ENCODE measurements at regions not wholly inside any gene's neighbourhood (a gene's known extent, or its start where the extent isn't known, plus 50 kb on each side); places are given as distances from the start of the nearest gene placed in this dataset.

GRCh38 chr5:2120361-2120760 lies 237.6 kb upstream of the IRX4 start:
- H3K4me3 Mint-ChIP-seq = no peak overlapping the region
- DNase-seq (ENCODE audit: low spot score in 2 of 2) (no peak), ATAC-seq (no peak)
- H3K4me1 Mint-ChIP-seq = no peaks in the 10 kb centered on the region
- no peak overlapping the region for H3K27ac Mint-ChIP-seq
- no peaks in the 10 kb centered on the region for H3K9me3 Mint-ChIP-seq
- no peaks in the 10 kb centered on the region for H3K36me3 Mint-ChIP-seq

GRCh38 chr5:2119573-2119972 lies 236.8 kb upstream of the IRX4 start:
- Mint-ChIP-seq H3K9me3 (no peaks in the 10 kb centered on the region), H3K36me3 (no peaks in the 10 kb centered on the region), H3K4me1 (no peaks in the 10 kb centered on the region), H3K27ac (no peak overlapping the region), H3K4me3 (no peak overlapping the region)
- ATAC-seq (no peak), DNase-seq (ENCODE audit: low spot score in 2 of 2) (no peak)

- Mint-ChIP-seq H3K4me3 (no peak overlapping the region), H3K9me3 (no peaks in the 10 kb centered on the region), H3K36me3 (no peaks in the 10 kb centered on the region), H3K27ac (no peak overlapping the region), H3K4me1 (no peaks in the 10 kb centered on the region)
- no peak for ATAC-seq
- no peak for DNase-seq (ENCODE audit: low spot score in 2 of 2)
These were observed 230.8 kb upstream of the IRX4 start for GRCh38 chr5:2113348-2114131.

GRCh38 chr5:2112173-2113025 lies 229.7 kb upstream of the IRX4 start:
- DNase-seq (ENCODE audit: low spot score in 2 of 2) (no peak), ATAC-seq (no peak)
- H3K4me3 Mint-ChIP-seq = no peak overlapping the region
- H3K27ac Mint-ChIP-seq = no peak overlapping the region
- no peaks in the 10 kb centered on the region for H3K36me3 Mint-ChIP-seq
- no peaks in the 10 kb centered on the region for H3K4me1 Mint-ChIP-seq
- no peaks in the 10 kb centered on the region for H3K9me3 Mint-ChIP-seq

GRCh38 chr5:2111569-2112105 lies 228.9 kb upstream of the IRX4 start:
- ATAC-seq = no peak
- Mint-ChIP-seq H3K9me3 (no peaks in the 10 kb centered on the region), H3K4me3 (no peak overlapping the region), H3K36me3 (no peaks in the 10 kb centered on the region), H3K4me1 (no peaks in the 10 kb centered on the region), H3K27ac (no peak overlapping the region)
- no peak for DNase-seq (ENCODE audit: low spot score in 2 of 2)

- no peaks in the 10 kb centered on the region for H3K4me1 Mint-ChIP-seq
- H3K4me3 Mint-ChIP-seq = no peak overlapping the region
- ATAC-seq (peak; percentile 31), DNase-seq (ENCODE audit: low spot score in 2 of 2) (no peak)
- no peaks in the 10 kb centered on the region for H3K36me3 Mint-ChIP-seq
- H3K9me3 Mint-ChIP-seq = peaks cover under 1% of the 10 kb centered on the region
- no peak overlapping the region for H3K27ac Mint-ChIP-seq
These were observed 228.3 kb upstream of the IRX4 start for GRCh38 chr5:2110934-2111462.

- Mint-ChIP-seq H3K36me3 (no peaks in the 10 kb centered on the region), H3K4me3 (no peak overlapping the region), H3K4me1 (no peaks in the 10 kb centered on the region), H3K27ac (no peak overlapping the region), H3K9me3 (peaks cover 5% of the 10 kb centered on the region)
- DNase-seq (ENCODE audit: low spot score in 2 of 2) = no peak
- ATAC-seq = peak; percentile 11
These were observed 227.6 kb upstream of the IRX4 start for GRCh38 chr5:2110137-2110933.

GRCh38 chr5:2109566-2109965 lies 226.8 kb upstream of the IRX4 start:
- no peak overlapping the region for H3K27ac Mint-ChIP-seq
- no peak for ATAC-seq

GRCh38 chr5:2106721-2107120 lies 224.0 kb upstream of the IRX4 start:
- no peak for ATAC-seq
- Mint-ChIP-seq H3K9me3 (peaks cover 5% of the 10 kb centered on the region), H3K4me3 (no peak overlapping the region), H3K4me1 (no peaks in the 10 kb centered on the region), H3K27ac (no peak overlapping the region), H3K36me3 (no peaks in the 10 kb centered on the region)
- DNase-seq (ENCODE audit: low spot score in 2 of 2) = no peak

More at GRCh38 chr5:2109566-2109965, 226.8 kb upstream of the IRX4 start:
- no peak for DNase-seq (ENCODE audit: low spot score in 2 of 2)
- Mint-ChIP-seq H3K9me3 (peaks cover 5% of the 10 kb centered on the region), H3K4me1 (no peaks in the 10 kb centered on the region), H3K36me3 (no peaks in the 10 kb centered on the region), H3K4me3 (no peak overlapping the region)

- H3K36me3 Mint-ChIP-seq = no peaks in the 10 kb centered on the region
- peaks cover 5% of the 10 kb centered on the region for H3K9me3 Mint-ChIP-seq
- H3K4me3 Mint-ChIP-seq = no peak overlapping the region
- no peak overlapping the region for H3K27ac Mint-ChIP-seq
- DNase-seq (ENCODE audit: low spot score in 2 of 2) (no peak), ATAC-seq (peak; percentile 67)
- H3K4me1 Mint-ChIP-seq = no peaks in the 10 kb centered on the region
These were observed 222.4 kb upstream of the IRX4 start for GRCh38 chr5:2105141-2105540.

GRCh38 chr5:2103940-2104339 lies 221.2 kb upstream of the IRX4 start:
- no peak overlapping the region for H3K4me3 Mint-ChIP-seq
- no peaks in the 10 kb centered on the region for H3K36me3 Mint-ChIP-seq
- H3K9me3 Mint-ChIP-seq = peaks cover 5% of the 10 kb centered on the region
- H3K27ac Mint-ChIP-seq = no peak overlapping the region
- no peak for ATAC-seq
- no peak for DNase-seq (ENCODE audit: low spot score in 2 of 2)
- H3K4me1 Mint-ChIP-seq = no peaks in the 10 kb centered on the region

- no peak for DNase-seq (ENCODE audit: low spot score in 2 of 2)
- no peaks in the 10 kb centered on the region for H3K36me3 Mint-ChIP-seq
These were observed 220.4 kb upstream of the IRX4 start for GRCh38 chr5:2102819-2103776.

GRCh38 chr5:2101685-2102084 lies 219.0 kb upstream of the IRX4 start:
- H3K36me3 Mint-ChIP-seq = no peaks in the 10 kb centered on the region
- DNase-seq (ENCODE audit: low spot score in 2 of 2) (no peak), ATAC-seq (no peak)
- H3K4me3 Mint-ChIP-seq = no peak overlapping the region
- no peak overlapping the region for H3K27ac Mint-ChIP-seq
- H3K9me3 Mint-ChIP-seq = peaks cover 5% of the 10 kb centered on the region
- no peaks in the 10 kb centered on the region for H3K4me1 Mint-ChIP-seq

More at GRCh38 chr5:2102819-2103776, 220.4 kb upstream of the IRX4 start:
- no peaks in the 10 kb centered on the region for H3K4me1 Mint-ChIP-seq
- H3K4me3 Mint-ChIP-seq = no peak overlapping the region
- ATAC-seq = no peak
- H3K9me3 Mint-ChIP-seq = peaks cover 5% of the 10 kb centered on the region
- H3K27ac Mint-ChIP-seq = no peak overlapping the region

- H3K9me3 Mint-ChIP-seq = peaks cover 2% of the 10 kb centered on the region
- ATAC-seq (peak; percentile 24), DNase-seq (ENCODE audit: low spot score in 2 of 2) (no peak)
- no peak overlapping the region for H3K4me3 Mint-ChIP-seq
- no peak overlapping the region for H3K27ac Mint-ChIP-seq
- no peaks in the 10 kb centered on the region for H3K36me3 Mint-ChIP-seq
- H3K4me1 Mint-ChIP-seq = no peaks in the 10 kb centered on the region
These were observed 214.3 kb upstream of the IRX4 start for GRCh38 chr5:2096887-2097505.
